ENCODE measurements at regions not wholly inside any gene's neighbourhood (a gene's known extent, or its start where the extent isn't known, plus 50 kb on each side); places are given as distances from the start of the nearest gene placed in this dataset.
"Not testable (repeated sequence)": the region's sequence is repeated elsewhere in the genome, so short reads cannot be mapped to it uniquely, and the experiment has no call there.

DNA sequence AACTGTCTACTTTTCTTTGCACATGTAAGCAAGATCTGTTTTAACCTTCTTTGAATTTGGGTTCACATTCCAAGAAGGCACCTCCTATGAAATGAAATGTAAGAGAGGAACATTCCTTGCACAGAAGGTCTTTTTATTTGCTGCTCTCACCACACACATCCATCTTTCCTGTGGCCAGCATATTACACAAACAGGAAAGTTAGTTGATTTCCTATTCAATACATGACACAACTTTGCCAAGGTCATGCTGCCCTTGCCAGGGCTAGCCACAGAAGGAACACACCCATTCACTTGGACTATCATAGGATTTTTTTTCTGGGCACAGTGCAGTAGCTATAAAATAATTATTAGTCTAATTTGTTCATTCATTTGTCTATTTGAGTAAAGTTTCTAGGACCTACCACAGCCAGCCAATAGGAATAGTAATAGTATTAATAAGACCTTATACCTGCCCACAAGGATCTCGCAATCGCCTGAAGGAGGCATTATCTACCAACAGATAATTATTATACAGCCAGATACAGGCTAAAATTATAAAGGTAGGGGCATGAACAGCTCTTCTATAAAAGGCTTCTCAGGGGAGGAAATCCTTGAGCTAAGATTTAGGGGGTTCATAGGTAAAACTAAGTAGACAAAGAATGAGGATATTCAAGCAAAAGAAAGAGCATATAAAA, 78.1 kb upstream of the NREP start:
- Mint-ChIP-seq H3K9me3 (no peaks in the 10 kb centered on the region), H3K4me3 (no peak overlapping the region), H3K36me3 (ENCODE audit: low read depth) (no peaks in the 10 kb centered on the region), H3K27me3 (peaks cover 4% of the 10 kb centered on the region), H3K4me1 (ENCODE audit: low read depth) (no peaks in the 10 kb centered on the region), H3K27ac (no peak overlapping the region)
- ATAC-seq (no peak), DNase-seq (no peak)
- CTCF ChIA-PET: interaction anchor here (0.9 kb wide), 1 partner anchor 18 kb away, joined by 3 read pairs; no protein-coding TSS in a partner anchor
- TF ChIP-seq, protein P1, sequence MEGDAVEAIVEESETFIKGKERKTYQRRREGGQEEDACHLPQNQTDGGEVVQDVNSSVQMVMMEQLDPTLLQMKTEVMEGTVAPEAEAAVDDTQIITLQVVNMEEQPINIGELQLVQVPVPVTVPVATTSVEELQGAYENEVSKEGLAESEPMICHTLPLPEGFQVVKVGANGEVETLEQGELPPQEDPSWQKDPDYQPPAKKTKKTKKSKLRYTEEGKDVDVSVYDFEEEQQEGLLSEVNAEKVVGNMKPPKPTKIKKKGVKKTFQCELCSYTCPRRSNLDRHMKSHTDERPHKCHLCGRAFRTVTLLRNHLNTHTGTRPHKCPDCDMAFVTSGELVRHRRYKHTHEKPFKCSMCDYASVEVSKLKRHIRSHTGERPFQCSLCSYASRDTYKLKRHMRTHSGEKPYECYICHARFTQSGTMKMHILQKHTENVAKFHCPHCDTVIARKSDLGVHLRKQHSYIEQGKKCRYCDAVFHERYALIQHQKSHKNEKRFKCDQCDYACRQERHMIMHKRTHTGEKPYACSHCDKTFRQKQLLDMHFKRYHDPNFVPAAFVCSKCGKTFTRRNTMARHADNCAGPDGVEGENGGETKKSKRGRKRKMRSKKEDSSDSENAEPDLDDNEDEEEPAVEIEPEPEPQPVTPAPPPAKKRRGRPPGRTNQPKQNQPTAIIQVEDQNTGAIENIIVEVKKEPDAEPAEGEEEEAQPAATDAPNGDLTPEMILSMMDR (IDR thresholded peaks at IDR 0.05): no peak
- POLR2A ChIA-PET: no interaction called here
- intact Hi-C loops (cut with micrococcal nuclease): no loop called here

DNA sequence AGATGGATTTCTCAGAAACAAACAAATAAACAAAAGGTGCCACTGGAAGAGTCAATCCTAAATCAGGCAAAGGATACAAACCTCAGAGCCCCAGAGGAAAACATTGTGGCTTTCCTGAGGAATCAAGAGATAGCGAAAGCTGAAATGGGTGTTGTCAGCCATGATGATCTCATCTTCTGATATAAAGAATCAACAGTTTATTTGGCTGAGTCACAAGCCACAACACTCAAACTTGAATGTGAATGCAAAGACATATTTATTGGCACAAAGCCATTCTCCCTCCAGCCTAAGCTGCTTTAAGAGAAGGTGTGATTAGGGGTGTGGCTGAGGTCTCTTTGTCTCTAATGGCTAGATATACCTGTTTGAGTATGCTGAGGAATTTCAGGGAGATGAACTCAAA, 73.3 kb upstream of the NREP start:
- ChIA-PET POLR2A (no interaction called here), CTCF (no interaction called here)
- DNase-seq (no peak), ATAC-seq (no peak)
- H3K27ac Mint-ChIP-seq: no peak overlapping the region
- TF ChIP-seq, protein P1 (IDR thresholded peaks at IDR 0.05): no peak
- intact Hi-C loops (cut with micrococcal nuclease): no loop called here
- H3K4me1 Mint-ChIP-seq (ENCODE audit: low read depth): no peaks in the 10 kb centered on the region
- no peak overlapping the region for H3K4me3 Mint-ChIP-seq
- H3K36me3 Mint-ChIP-seq (ENCODE audit: low read depth): no peaks in the 10 kb centered on the region
- H3K27me3 Mint-ChIP-seq: peaks cover under 1% of the 10 kb centered on the region
- no peaks in the 10 kb centered on the region for H3K9me3 Mint-ChIP-seq

DNA sequence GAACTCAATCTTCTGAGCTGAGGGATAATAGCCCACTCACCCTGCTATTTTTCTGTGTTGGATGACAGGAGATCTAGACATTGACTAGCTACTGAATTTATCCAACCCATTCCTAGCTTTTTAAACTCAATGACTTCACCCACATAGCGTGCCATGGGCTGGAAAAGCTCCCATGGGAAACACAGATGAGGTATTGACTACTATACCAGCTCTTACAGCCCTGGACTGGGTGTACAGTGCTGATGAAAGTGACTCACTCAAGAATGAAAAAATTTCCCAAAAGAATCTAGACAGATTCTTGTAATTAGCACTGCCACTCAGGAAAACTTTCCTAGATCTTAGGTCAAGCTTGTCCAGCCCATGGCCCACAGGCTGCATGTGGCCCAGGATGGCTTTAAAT, 72.7 kb upstream of the NREP start:
- no peak overlapping the region for H3K4me3 Mint-ChIP-seq
- no peaks in the 10 kb centered on the region for H3K4me1 Mint-ChIP-seq (ENCODE audit: low read depth)
- H3K27ac Mint-ChIP-seq: no peak overlapping the region
- intact Hi-C loops (cut with micrococcal nuclease): no loop called here
- H3K27me3 Mint-ChIP-seq: no peaks in the 10 kb centered on the region
- ChIA-PET CTCF (interaction anchor here (0.8 kb wide), 1 partner anchor 9 kb away, joined by 3 read pairs; no protein-coding TSS in a partner anchor), POLR2A (no interaction called here)
- DNase-seq (no peak), ATAC-seq (no peak)
- no peaks in the 10 kb centered on the region for H3K36me3 Mint-ChIP-seq (ENCODE audit: low read depth)
- TF ChIP-seq, protein P1 (IDR thresholded peaks at IDR 0.05): no peak
- H3K9me3 Mint-ChIP-seq: no peaks in the 10 kb centered on the region

DNA sequence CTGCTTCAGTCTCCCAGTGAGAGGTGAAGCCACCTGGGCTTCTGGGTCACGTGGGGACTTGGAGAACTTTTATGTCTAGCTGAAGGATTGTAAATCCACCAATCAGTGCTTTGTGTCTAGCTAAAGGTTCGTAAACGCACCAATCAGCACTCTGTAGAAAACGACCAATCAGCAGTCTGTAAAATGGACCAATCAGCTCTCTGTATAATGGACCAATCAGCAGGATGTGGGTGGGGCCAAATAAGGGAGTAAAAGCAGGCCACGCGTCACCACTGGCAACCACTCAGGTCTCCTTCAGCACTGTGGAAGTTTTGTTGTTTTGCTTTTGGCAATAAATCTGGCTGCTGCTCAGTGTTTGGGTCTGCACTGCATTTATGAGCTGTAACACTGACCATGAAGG, 69.1 kb upstream of the NREP start:
- intact Hi-C loops (cut with micrococcal nuclease): no loop called here
- ATAC-seq: no peak
- H3K27ac Mint-ChIP-seq: no peak overlapping the region
- no peaks in the 10 kb centered on the region for H3K27me3 Mint-ChIP-seq
- H3K4me3 Mint-ChIP-seq: no peak overlapping the region
- H3K36me3 Mint-ChIP-seq (ENCODE audit: low read depth): no peaks in the 10 kb centered on the region
- H3K9me3 Mint-ChIP-seq: no peaks in the 10 kb centered on the region
- peak; percentile 1 for DNase-seq
- ChIA-PET POLR2A (interaction anchor here (0.6 to 0.7 kb wide), 2 partner anchors 16 to 261 kb away, joined by 3 read pairs; no protein-coding TSS in a partner anchor), CTCF (no interaction called here)
- no peaks in the 10 kb centered on the region for H3K4me1 Mint-ChIP-seq (ENCODE audit: low read depth)
- TF ChIP-seq, protein P1 (IDR thresholded peaks at IDR 0.05): no peak

DNA sequence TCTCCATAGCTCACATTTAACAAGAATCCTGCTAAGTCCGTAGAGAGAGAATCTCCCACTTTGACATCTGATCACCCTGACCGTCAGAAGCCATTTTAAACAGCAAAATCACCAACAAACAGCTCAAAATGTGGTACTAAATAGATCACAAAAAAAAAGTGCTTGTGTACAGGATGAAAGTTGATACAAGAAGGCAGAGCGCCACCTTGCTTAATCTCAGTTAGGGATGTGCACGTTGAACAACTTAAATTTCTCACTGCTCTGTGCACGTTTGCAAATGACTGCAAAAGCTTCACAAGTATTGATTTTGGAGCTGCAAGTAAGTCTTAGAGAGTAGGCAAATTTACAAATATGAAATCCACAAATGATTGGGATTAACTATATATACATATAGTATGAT, 63.1 kb upstream of the NREP start:
- Mint-ChIP-seq H3K4me3 (no peak overlapping the region), H3K27ac (no peak overlapping the region), H3K36me3 (ENCODE audit: low read depth) (no peaks in the 10 kb centered on the region), H3K4me1 (ENCODE audit: low read depth) (no peaks in the 10 kb centered on the region), H3K9me3 (peaks cover 10% of the 10 kb centered on the region), H3K27me3 (no peaks in the 10 kb centered on the region)
- CTCF ChIA-PET: interaction anchor here (1.4 kb wide), 1 partner anchor 9 kb away, joined by 3 read pairs; no protein-coding TSS in a partner anchor
- DNase-seq (peak; percentile 6), ATAC-seq (no peak)
- intact Hi-C loops (cut with micrococcal nuclease): no loop called here
- POLR2A ChIA-PET: no interaction called here
- TF ChIP-seq, protein P1 (IDR thresholded peaks at IDR 0.05): no peak

DNA sequence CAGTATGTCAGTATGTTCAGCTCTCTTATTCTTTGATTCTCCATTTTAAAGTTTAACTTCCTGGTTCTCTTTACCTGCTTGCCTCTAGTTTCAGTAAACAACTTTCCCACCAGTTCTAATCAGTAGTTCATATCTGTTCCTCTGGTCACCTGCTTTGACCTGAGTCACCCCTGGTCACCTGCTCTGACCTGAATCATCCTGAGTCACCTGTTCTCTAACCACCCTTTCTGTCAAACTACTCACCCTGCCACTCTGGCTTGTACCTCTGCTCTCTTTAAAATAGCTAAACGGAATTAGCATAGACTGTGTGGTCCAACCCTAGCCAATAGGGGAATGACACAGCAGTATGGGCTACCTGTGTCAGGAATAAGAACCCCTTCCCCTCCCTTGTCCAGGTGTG, 62.0 kb upstream of the NREP start:
- H3K4me3 Mint-ChIP-seq; H3K27ac Mint-ChIP-seq; H3K4me1 Mint-ChIP-seq (ENCODE audit: low read depth); CTCF ChIA-PET; H3K27me3 Mint-ChIP-seq; POLR2A ChIA-PET; intact Hi-C loops (cut with micrococcal nuclease); H3K36me3 Mint-ChIP-seq (ENCODE audit: low read depth); DNase-seq; ATAC-seq: not testable (repeated sequence)
- H3K9me3 Mint-ChIP-seq: peaks cover 10% of the 10 kb centered on the region
